ENCODE measurements at regions not wholly inside any gene's neighbourhood (a gene's known extent, or its start where the extent isn't known, plus 50 kb on each side); places are given as distances from the start of the nearest gene placed in this dataset.

- no peak for TF ChIP-seq CUX1 (IDR thresholded peaks at IDR 0.05; ENCODE audit: insufficient replicate concordance, low read depth, low read length)
- no peak for TF ChIP-seq IKZF1 (conservative IDR thresholded peaks at IDR 0.05)
- no peak for TF ChIP-seq CEBPB (IDR thresholded peaks at IDR 0.05; ENCODE audit: borderline replicate concordance in 1 of 2, low read depth in 2 of 2, low read length in 2 of 2)
- no peak for TF ChIP-seq ZBTB33 (IDR thresholded peaks at IDR 0.05)
Observed at GRCh38 chr7:26429168-26429567, 137.5 kb downstream of the SNX10 start (continued).

GRCh38 chr7:26434974-26435373, 143.3 kb downstream of the SNX10 start:
- intact Hi-C loops (cut with micrococcal nuclease; ENCODE audit: unreplicated experiment) (no loop called here), in situ Hi-C loops (cut with MboI) (no loop called here)
- Histone ChIP-seq H3K27ac (ENCODE audit: control insufficient read depth, insufficient read depth) (no peak overlapping the region), H3K27me3 (replicated peaks in 1 of 2; ENCODE audit: control insufficient read depth in 2 of 2, insufficient read depth in 2 of 2, low read length in 1 of 2) (no peaks in the 10 kb centered on the region; a peak in 1 of 4 replicates), H3K4me3 (no peak overlapping the region), H3K9ac (ENCODE audit: control insufficient read depth, insufficient read depth, low read length) (no peak overlapping the region), H3K79me2 (ENCODE audit: control insufficient read depth, insufficient read depth, low read length) (no peaks in the 10 kb centered on the region), H4K20me1 (ENCODE audit: control insufficient read depth, insufficient read depth) (no peaks in the 10 kb centered on the region), H3K36me3 (ENCODE audit: control insufficient read depth in 2 of 2, insufficient read depth in 2 of 2, low read length in 1 of 2) (no peaks in the 10 kb centered on the region), H3K9me3 (replicated peaks; ENCODE audit: control insufficient read depth, insufficient read depth, low read length) (no peaks in the 10 kb centered on the region), H3K4me2 (ENCODE audit: control insufficient read depth, insufficient read depth) (no peak overlapping the region), H3K4me1 (ENCODE audit: control insufficient read depth, insufficient read depth, low read length) (no peaks in the 10 kb centered on the region), H2AFZ (ENCODE audit: control insufficient read depth, low read depth, low read length) (no peak overlapping the region)
- CTCF ChIA-PET: interaction anchor here (0.9 kb wide), 2 partner anchors 65 to 247 kb away, joined by 3 read pairs; no protein-coding TSS in a partner anchor
- no peak for DNase-seq (ENCODE audit: low read depth, low spot score)
- ATAC-seq: no peak
- WGBS (ENCODE audit: insufficient coverage, insufficient replicate concordance, low lambda C conversion rate, missing lambda C conversion rate): 20% methylated on average over 3 of the region's 3 CpGs
- POLR2A ChIA-PET: no interaction called here
- no peak for FAIRE-seq
- BruUV-seq (replicated peaks): no TSS peak
- SMC1A ChIA-PET (ENCODE audit: uncharacterized antibody, unreplicated experiment): interaction anchor here (1.8 kb wide), 1 partner anchor 18 kb away, joined by 4 read pairs; no protein-coding TSS in a partner anchor
- RAD21 ChIA-PET (ENCODE audit: unreplicated experiment): no interaction called here
- no peak for TF ChIP-seq KLF5 (IDR thresholded peaks at IDR 0.05; ENCODE audit: partially characterized antibody)
- TF ChIP-seq PBX3 (IDR thresholded peaks at IDR 0.05; ENCODE audit: insufficient replicate concordance, low read depth, low read length): no peak
- no peak for TF ChIP-seq ZNF274 (IDR thresholded peaks at IDR 0.05; ENCODE audit: insufficient read depth, insufficient read length)
- no peak for TF ChIP-seq HCFC1 (IDR thresholded peaks at IDR 0.05; ENCODE audit: low read length)
- no peak for TF ChIP-seq SIX5 (IDR thresholded peaks at IDR 0.05; ENCODE audit: low read depth, low read length, severe bottlenecking)
- TF ChIP-seq POLR2A (IDR thresholded peaks at IDR 0.05; ENCODE audit: low read depth, low read length): no peak
- no peak for TF ChIP-seq SP1 (IDR thresholded peaks at IDR 0.05; ENCODE audit: low read depth, low read length)
- no peak for TF ChIP-seq KDM1A (IDR thresholded peaks at IDR 0.05; ENCODE audit: borderline replicate concordance)
- TF ChIP-seq ESRRA (IDR thresholded peaks at IDR 0.05; ENCODE audit: low read length): no peak
- no peak for TF ChIP-seq STAT3 (IDR thresholded peaks at IDR 0.05; ENCODE audit: low read depth, low read length)
- TF ChIP-seq HDAC2 (IDR thresholded peaks at IDR 0.05): no peak
- no peak for TF ChIP-seq ZNF217 (IDR thresholded peaks at IDR 0.05)
- TF ChIP-seq SMAD1 (IDR thresholded peaks at IDR 0.05; ENCODE audit: low read depth, partially characterized antibody): no peak

Data from GM12878 (cell line).